ENCODE measurements at regions not wholly inside any gene's neighbourhood (a gene's known extent, or its start where the extent isn't known, plus 50 kb on each side); places are given as distances from the start of the nearest gene placed in this dataset.
A peak's percentile ranks its signal among the peaks of the same experiment; 100 is the strongest.
"Not testable (repeated sequence)": the region's sequence is repeated elsewhere in the genome, so short reads cannot be mapped to it uniquely, and the experiment has no call there.

GRCh38 chr5:135279328-135279727 lies 119.7 kb downstream of the MACROH2A1 start:
- no peak for DNase-seq

- DNase-seq: no peak
These were observed 122.9 kb downstream of the MACROH2A1 start for GRCh38 chr5:135276151-135276550.

GRCh38 chr5:135273212-135273611 lies 125.8 kb downstream of the MACROH2A1 start:
- DNase-seq: no peak

- DNase-seq: no peak
These were observed 126.7 kb downstream of the MACROH2A1 start for GRCh38 chr5:135272311-135272805.

- DNase-seq: no peak
These were observed 127.3 kb downstream of the MACROH2A1 start for GRCh38 chr5:135271533-135272310.

- peak; percentile 8 for DNase-seq
These were observed 129.1 kb downstream of the MACROH2A1 start for GRCh38 chr5:135269931-135270421.

GRCh38 chr5:135269199-135269598 lies 129.8 kb downstream of the MACROH2A1 start:
- DNase-seq: no peak

- no peak for DNase-seq
These were observed 132.1 kb downstream of the MACROH2A1 start for GRCh38 chr5:135266975-135267374.

- no peak for DNase-seq
These were observed 132.8 kb downstream of the MACROH2A1 start for GRCh38 chr5:135266303-135266635.

- no peak for DNase-seq
These were observed 133.3 kb downstream of the MACROH2A1 start for GRCh38 chr5:135265497-135266302.

GRCh38 chr5:135264451-135265440 lies 134.3 kb downstream of the MACROH2A1 start:
- DNase-seq: no peak

GRCh38 chr5:135263022-135263668 lies 135.9 kb downstream of the MACROH2A1 start:
- DNase-seq: no peak

GRCh38 chr5:135262364-135262763 lies 136.7 kb downstream of the MACROH2A1 start:
- DNase-seq: no peak

GRCh38 chr5:135260108-135260507 lies 138.9 kb downstream of the MACROH2A1 start:
- DNase-seq: not testable (repeated sequence)

- DNase-seq: peak; percentile 71
These were observed 143.4 kb downstream of the MACROH2A1 start for GRCh38 chr5:135255461-135256178.

- no peak for DNase-seq
These were observed 144.8 kb downstream of the MACROH2A1 start for GRCh38 chr5:135254183-135254582.

GRCh38 chr5:135253601-135254178 lies 145.3 kb downstream of the MACROH2A1 start:
- DNase-seq: no peak

GRCh38 chr5:135251093-135251492 lies 147.9 kb downstream of the MACROH2A1 start:
- DNase-seq: no peak

GRCh38 chr5:135250671-135251070 lies 148.4 kb downstream of the MACROH2A1 start:
- DNase-seq: no peak

- no peak for DNase-seq
These were observed 149.4 kb downstream of the MACROH2A1 start for GRCh38 chr5:135249658-135250057.

- DNase-seq: no peak
These were observed 150.2 kb downstream of the MACROH2A1 start for GRCh38 chr5:135248801-135249231.

Measured in NCI-H226 (cell line).